Activated CD4-positive, alpha-beta T cell treated with anti-CD3 and anti-CD28 coated beads for 48 hours (primary cell): ENCODE measurements at regions not wholly inside any gene's neighbourhood (a gene's known extent, or its start where the extent isn't known, plus 50 kb on each side); places are given as distances from the start of the nearest gene placed in this dataset.

Source experiments
- DNase-seq: peaks from one replicate; pipeline ENCODE4 v3.0.0-alpha.2; 2020

- no peak for DNase-seq
These were observed 92.3 kb upstream of the LRIG1 start for GRCh38 chr3:66592927-66593625.

DNA sequence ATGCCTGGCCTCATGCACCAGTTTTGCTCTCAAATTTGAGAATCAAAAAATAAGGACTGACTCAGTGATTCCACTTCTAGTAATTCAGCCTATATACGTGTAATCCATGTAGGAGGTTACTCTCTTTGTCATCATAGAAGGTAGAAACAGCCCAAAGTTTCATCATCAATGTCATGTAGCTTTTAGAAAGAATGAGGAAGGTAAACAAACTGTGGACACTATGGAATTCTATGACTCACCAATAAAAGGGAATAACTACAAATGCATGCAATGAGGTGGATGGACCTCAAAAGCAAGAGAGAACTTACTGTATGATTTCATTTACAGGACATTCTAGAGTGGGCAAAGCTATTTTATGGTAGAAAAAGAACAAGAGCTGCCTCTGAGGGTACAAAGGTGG lies 93.2 kb upstream of the LRIG1 start:
- no peak for DNase-seq

DNA sequence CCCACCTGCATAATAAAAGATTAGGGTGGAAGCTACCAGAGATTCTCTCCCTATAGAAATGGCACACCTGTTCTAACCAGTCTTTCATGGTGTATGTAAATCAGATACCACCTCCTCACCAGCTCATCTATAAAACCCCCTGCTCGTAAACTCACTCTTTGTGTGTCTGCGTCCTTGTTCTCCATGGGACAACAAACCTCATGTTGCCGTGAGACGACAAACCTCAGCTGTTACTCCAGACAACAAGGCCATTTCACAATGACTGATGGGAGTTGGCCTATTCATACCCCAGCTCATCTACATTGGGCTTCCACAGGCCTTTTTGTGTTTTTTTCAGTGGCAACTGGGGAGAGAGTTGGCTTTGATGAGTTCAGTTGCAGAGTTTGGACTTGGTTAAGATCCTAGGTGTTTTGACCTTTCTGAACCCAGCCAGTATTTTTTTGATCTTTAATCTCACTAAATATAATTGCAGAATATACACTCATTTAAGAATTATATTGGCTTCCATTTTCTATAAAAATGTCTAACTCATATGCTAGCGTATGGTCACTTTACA lies 96.6 kb upstream of the LRIG1 start:
- DNase-seq: no peak

GRCh38 chr3:66598168-66598567 lies 97.3 kb upstream of the LRIG1 start:
- DNase-seq: no peak

- DNase-seq: no peak
These were observed 101.4 kb upstream of the LRIG1 start for GRCh38 chr3:66602237-66602636.

DNA sequence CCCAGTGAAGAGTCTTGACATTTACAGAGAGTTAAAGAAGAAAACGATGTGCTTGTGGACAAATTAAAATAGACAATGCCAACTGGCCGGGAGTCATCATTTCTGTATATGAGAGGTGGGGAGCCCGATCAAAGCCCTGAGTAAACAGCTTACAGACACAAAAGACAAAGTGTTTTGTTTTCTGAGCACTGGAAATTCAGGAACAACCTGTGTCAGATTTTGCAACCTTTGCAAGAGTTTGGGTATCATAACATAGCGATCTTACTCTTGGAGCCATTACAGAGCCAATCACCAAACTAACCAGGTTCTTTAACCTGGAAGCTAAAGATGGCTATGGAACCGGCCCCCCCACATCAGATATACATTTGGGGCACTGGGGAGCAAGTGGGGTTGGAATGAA lies 101.9 kb upstream of the LRIG1 start:
- no peak for DNase-seq

DNA sequence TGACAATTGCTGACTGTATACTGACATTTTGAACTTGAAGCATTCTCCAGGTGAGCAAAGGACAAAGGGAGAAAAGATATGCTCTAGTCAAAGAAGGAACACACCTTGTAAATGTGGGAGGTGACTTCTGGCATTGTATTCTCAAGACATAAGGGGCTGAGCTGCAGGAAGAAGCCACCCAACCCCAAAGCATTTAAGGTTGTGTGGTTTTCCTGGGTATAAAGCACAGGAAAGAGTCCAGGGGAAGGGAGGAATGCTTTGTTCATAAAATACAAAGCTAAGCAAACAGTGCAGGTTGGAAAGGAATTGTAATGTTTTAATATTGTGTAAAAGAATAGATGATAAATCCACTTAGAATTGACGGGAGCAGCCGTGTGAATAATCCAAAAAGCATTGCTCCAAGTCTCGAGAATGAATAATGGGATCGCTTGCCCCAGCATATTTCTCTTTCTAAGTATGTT lies 102.4 kb upstream of the LRIG1 start:
- no peak for DNase-seq

DNA sequence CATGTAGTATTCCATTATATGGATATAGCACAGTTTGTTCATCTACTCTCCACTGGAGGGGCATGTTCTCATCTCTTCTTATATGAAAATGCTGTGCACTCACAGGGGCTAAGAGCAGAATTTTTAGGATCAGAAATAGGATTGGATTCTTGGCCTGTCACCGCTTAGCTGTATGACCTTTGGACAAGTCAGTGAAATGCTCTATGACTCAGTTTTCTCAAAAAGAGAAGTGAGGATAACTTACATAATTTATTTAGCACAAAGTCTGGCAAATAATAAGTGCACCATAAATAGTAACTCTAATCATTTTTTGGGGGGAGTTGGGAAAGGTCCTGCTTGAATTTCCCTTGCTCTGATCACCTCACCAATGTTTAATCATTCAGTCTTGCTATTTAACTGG lies 103.7 kb upstream of the LRIG1 start:
- DNase-seq: no peak

GRCh38 chr3:66606126-66606525 lies 105.3 kb upstream of the LRIG1 start:
- no peak for DNase-seq

- no peak for DNase-seq
These were observed 106.0 kb upstream of the LRIG1 start for GRCh38 chr3:66606868-66607267.

DNA sequence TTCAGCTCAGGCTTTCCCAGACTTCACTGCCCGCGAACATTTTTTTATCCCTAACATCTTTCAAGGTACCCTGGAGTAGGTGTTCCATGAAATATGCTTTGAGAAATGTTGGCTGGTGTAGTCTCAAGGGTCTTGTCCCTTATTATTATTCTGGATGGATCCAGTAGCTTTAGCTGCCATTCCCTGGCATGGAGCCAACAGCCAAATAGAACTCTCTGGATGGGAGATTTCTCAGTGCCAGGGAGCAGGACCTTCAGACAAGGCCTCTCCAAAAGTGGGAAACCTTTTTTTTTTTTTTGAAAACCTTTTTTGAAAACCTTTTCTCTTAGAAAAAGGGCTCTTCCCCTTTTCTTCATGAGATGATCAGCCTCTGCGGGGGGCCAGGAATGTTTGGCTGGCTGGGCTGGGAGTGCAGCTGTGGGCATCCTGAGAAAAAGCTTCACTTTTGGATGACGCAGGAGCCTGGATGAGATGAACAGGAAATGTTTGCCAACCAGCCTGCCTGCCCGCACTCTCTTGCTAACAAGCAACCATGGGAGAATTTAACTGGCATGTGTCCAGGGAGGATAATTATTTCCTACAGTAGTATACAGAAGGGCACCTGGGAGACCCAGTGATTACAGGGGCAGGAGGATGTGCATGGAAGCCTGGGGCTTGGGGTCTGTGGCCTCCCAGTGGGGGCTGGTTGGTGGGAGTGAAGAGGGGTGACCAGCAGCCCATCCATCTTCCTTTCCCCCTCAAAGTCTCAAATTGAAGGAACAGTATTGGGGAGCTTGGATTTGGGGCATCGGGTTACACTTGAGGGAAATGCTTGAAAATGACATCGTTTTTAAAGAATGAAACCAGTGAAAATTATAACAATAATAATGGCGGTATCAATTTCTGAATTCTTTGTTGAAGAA lies 109.1 kb upstream of the LRIG1 start:
- DNase-seq: no peak

DNA sequence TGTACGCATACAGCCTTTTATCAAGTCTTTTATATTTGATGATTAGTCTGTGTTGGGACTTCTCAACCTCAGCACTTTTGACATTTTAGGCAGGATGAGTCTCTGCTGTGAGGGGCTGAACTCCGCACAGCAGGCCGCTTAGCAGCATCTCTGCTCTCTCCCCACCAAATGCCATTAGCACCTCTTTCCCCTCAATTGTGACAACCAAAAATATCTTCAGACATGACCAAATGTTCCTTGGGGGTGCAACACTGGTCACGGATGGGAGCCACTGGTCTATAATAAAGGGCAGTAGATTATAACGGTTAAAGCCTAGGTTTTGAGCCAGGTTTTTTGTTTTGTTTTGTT lies 109.7 kb upstream of the LRIG1 start:
- no peak for DNase-seq

- no peak for DNase-seq
These were observed 115.0 kb upstream of the LRIG1 start for GRCh38 chr3:66615643-66616301.

- DNase-seq: no peak
These were observed 116.5 kb upstream of the LRIG1 start for GRCh38 chr3:66617351-66617750.

GRCh38 chr3:66618066-66618465 lies 117.2 kb upstream of the LRIG1 start:
- no peak for DNase-seq

DNA sequence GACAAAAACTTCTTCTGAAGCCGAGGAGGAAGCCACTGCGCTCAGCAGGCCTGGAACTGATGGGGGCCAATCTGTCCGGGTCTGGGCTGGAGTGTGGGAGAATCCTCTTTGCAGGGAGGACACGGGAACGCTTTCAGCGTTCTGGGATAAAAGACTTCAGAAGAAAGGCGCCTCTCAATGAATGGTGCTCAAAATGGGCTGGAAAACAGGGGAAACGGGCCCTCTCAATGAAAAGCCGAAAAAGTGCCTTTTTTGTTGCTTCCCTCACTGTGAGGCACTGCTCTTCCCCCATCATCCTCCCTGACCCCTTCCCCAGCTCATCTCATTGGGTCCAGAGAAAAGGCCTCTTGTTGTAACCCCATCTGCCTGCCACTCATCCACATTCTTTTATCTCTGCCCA lies 119.5 kb upstream of the LRIG1 start:
- DNase-seq: no peak

- DNase-seq: no peak
These were observed 122.1 kb upstream of the LRIG1 start for GRCh38 chr3:66622756-66623457.

DNA sequence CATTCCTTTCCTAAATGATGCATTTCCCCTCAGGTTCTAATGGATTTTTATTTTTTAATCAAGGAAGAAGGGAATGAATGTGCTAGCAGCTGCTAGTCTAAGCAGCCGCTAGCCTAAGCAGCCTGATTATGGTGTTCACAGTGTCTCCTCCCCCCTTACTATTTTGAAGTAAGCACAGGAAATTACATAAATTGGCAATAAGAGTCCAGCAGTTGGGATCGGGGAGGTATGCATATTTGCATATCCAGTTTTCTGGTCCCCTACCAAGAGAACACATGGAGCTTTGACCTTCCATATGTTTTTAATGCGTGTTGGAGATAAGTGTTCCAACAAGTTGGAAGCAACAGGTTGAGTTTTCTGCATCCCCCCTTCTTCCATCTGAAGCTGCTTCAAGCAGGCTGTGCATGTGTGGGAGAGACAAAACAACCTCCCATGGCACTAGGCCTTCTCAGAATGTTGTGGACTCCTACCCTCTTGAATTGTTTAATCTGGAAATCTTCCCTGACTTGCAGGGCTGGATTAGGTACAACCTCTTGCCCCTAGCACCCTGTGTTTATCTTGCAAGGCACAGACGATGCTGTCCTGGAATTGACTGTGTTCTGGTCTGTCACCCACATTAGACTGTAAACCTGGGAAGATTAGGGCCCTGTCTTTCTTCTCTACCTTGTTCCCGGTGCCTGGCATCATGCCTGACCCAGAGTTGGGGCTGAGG lies 124.8 kb upstream of the LRIG1 start:
- no peak for DNase-seq

DNA sequence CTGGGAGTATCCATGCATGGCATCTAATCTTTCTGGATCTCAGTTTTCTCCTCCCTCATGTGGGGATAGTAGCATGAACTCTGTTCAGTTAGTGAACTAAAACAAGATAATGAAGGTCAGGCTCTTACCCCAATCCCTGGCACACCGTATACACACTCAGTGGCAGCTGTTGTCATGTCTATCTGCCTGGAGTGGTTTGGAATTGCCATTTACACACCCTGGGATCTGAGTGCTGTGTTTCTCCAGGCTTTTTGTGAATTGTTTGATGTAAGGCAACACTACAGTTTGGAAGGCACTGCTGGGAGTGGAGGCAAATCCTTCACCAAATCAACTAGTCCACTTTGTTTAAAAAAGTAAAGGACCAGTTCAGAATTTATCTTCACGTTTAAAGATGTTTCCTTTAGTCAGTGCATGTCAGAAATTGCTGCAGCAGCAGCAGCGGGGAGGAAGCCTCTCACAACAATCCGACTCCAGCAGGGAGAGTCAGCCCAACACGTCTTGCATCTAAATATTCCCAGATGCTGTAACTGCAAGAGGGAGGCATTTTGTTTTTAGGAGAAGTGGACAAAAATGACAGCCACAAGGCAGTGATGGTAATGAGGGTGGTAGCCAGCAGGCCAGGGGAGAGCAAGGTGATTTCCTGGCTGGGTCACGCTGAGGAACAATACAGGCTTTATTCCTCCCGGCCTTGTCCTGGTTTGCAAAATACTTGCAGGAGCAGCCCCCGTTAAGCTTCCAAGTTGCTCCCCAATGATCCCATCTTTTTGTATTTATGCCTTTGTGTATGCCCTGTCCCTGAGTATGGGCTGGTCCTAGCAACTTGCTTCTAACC lies 128.5 kb upstream of the LRIG1 start:
- DNase-seq: no peak

GRCh38 chr3:66629982-66630368 lies 129.2 kb upstream of the LRIG1 start:
- DNase-seq: no peak
